ENCODE measurements at regions not wholly inside any gene's neighbourhood (a gene's known extent, or its start where the extent isn't known, plus 50 kb on each side); places are given as distances from the start of the nearest gene placed in this dataset.

DNA sequence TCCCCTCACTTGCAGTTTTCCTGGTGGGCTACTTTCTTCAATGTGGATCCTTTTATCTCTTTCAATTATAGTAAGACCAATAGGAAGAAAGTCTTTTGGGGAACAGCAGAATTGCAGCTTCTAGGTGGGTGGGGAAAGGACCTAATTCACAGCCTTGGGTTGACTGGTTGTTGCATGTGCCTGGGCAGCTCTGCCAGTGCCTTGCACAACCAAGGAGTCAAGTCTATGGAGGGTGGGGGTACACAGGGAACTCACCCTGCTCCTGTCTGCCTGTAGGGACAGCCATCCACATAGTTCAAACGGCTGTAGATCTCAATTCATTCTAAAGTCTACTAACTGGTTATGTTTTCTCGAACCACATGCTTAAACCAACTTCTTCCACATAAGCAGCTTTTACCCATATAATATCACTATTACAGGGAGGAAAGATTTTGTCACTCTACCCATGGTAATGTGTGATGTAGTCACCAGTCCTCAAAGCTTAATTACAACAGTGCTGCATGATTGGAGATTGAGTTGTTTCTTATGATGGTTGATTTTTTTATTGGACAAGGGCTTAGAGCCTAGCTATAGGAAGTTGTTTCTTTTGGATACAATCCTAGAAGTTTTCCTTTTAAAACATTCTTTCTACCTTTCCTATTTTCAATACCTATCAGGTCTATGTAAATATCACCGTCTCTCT, 117.7 kb upstream of the FRMD6 start:
- TF ChIP-seq TAF1 (IDR thresholded peaks at IDR 0.05; ENCODE audit: low read depth): no peak
- TF ChIP-seq YY1 (IDR thresholded peaks at IDR 0.05; ENCODE audit: low read depth): no peak
- no peak for TF ChIP-seq CREB1 (IDR thresholded peaks at IDR 0.05; ENCODE audit: low read depth)
- TF ChIP-seq NFIC (IDR thresholded peaks at IDR 0.05): no peak
- TF ChIP-seq, protein P1, sequence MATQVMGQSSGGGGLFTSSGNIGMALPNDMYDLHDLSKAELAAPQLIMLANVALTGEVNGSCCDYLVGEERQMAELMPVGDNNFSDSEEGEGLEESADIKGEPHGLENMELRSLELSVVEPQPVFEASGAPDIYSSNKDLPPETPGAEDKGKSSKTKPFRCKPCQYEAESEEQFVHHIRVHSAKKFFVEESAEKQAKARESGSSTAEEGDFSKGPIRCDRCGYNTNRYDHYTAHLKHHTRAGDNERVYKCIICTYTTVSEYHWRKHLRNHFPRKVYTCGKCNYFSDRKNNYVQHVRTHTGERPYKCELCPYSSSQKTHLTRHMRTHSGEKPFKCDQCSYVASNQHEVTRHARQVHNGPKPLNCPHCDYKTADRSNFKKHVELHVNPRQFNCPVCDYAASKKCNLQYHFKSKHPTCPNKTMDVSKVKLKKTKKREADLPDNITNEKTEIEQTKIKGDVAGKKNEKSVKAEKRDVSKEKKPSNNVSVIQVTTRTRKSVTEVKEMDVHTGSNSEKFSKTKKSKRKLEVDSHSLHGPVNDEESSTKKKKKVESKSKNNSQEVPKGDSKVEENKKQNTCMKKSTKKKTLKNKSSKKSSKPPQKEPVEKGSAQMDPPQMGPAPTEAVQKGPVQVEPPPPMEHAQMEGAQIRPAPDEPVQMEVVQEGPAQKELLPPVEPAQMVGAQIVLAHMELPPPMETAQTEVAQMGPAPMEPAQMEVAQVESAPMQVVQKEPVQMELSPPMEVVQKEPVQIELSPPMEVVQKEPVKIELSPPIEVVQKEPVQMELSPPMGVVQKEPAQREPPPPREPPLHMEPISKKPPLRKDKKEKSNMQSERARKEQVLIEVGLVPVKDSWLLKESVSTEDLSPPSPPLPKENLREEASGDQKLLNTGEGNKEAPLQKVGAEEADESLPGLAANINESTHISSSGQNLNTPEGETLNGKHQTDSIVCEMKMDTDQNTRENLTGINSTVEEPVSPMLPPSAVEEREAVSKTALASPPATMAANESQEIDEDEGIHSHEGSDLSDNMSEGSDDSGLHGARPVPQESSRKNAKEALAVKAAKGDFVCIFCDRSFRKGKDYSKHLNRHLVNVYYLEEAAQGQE (IDR thresholded peaks at IDR 0.05; ENCODE audit: low read depth): no peak
- no peak for TF ChIP-seq FOXM1 (IDR thresholded peaks at IDR 0.05; ENCODE audit: borderline replicate concordance, low read depth)

DNA sequence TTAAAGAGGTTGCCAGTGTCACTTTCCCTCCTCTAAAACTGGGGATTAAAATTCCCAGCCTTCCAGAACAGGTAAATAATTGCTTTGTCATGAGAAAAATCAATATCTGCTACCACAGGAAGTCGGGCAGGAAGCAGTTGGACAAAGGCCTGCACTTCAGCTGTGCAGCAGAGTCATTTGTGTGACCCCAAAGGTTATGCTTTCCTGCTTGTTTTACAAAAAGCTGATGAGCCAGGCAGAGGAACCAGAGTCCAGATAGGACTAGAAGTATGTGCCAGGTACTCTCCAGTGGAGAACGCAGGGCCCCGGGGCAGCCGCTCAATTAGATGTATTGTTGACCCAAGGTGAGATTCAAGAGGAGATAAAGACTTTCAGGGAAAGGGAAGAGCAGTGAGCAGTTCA, 117.1 kb upstream of the FRMD6 start:
- TF ChIP-seq CEBPB (IDR thresholded peaks at IDR 0.05) (no peak), TAF1 (IDR thresholded peaks at IDR 0.05; ENCODE audit: low read depth) (no peak), EP300 (IDR thresholded peaks at IDR 0.05; ENCODE audit: borderline replicate concordance) (no peak), NFIC (IDR thresholded peaks at IDR 0.05) (no peak), EGR1 (IDR thresholded peaks at IDR 0.05) (no peak), TEAD4 (IDR thresholded peaks at IDR 0.05) (no peak), RAD21 (IDR thresholded peaks at IDR 0.05; ENCODE audit: low read depth) (no peak), YY1 (IDR thresholded peaks at IDR 0.05; ENCODE audit: low read depth) (no peak), FOXM1 (IDR thresholded peaks at IDR 0.05; ENCODE audit: borderline replicate concordance, low read depth) (no peak)
- TF ChIP-seq, protein P2, sequence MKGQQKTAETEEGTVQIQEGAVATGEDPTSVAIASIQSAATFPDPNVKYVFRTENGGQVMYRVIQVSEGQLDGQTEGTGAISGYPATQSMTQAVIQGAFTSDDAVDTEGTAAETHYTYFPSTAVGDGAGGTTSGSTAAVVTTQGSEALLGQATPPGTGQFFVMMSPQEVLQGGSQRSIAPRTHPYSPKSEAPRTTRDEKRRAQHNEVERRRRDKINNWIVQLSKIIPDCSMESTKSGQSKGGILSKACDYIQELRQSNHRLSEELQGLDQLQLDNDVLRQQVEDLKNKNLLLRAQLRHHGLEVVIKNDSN (IDR thresholded peaks at IDR 0.05): no peak
- TF ChIP-seq, protein P3, sequence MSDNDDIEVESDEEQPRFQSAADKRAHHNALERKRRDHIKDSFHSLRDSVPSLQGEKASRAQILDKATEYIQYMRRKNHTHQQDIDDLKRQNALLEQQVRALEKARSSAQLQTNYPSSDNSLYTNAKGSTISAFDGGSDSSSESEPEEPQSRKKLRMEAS (IDR thresholded peaks at IDR 0.05): no peak

DNA sequence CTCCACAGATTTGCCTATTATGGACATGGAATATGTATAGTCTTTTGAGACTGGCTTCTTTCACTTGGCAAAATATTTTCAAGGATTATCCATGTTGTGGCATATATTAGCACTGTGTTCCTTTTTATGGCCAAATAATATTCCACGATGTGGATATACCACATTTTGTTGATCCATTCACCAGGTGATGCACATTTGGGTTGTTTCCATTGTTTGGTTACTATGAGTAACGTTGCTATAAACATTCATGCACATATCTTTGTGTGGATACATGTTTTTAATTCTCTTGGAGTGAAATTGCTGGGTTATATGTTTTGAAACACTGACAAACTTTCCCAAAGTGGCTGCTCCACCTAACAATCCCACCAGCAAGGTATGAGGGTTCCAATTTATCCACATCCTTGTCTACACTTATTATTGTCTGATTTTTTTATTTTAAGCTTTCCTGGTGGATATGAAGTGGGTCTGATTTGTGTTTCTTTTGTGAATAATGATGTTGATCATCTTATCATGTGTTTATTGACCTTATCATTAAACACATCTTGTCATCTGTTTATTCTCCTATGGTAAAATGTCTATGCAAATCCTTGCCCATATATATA, 116.2 kb upstream of the FRMD6 start:
- TF ChIP-seq, protein P1 (IDR thresholded peaks at IDR 0.05; ENCODE audit: low read depth): no peak
- TF ChIP-seq CREB1 (IDR thresholded peaks at IDR 0.05; ENCODE audit: low read depth) (no peak), ZBTB7A (IDR thresholded peaks at IDR 0.05; ENCODE audit: low read depth) (no peak), EGR1 (IDR thresholded peaks at IDR 0.05) (no peak), TAF1 (IDR thresholded peaks at IDR 0.05; ENCODE audit: low read depth) (no peak), RAD21 (IDR thresholded peaks at IDR 0.05; ENCODE audit: low read depth) (no peak), FOXM1 (IDR thresholded peaks at IDR 0.05; ENCODE audit: borderline replicate concordance, low read depth) (no peak), CEBPB (IDR thresholded peaks at IDR 0.05) (no peak), EP300 (IDR thresholded peaks at IDR 0.05; ENCODE audit: borderline replicate concordance) (no peak), TEAD4 (IDR thresholded peaks at IDR 0.05) (no peak)
- TF ChIP-seq, protein P3 (IDR thresholded peaks at IDR 0.05): no peak

DNA sequence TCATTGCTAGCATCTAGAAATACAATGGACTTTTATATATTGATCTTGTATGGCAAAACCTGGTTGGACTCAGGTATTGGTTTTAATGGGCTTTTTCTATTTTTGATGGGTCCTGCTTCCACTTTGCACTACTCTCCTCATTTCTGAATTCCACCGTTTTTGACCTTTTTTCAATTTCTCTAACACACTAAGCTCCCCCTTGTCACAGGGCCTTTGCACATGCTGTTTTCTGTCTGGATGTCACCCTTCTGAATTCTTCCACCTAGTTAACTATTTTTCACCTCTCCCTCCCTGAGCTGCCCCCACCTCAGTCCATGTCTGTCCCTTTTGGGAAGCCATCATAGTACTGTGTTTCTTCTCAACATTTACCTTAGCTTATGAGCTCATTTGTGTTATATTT, 112.7 kb upstream of the FRMD6 start:
- TF ChIP-seq TCF12 (IDR thresholded peaks at IDR 0.05; ENCODE audit: low read depth): no peak
- no peak for TF ChIP-seq CREB1 (IDR thresholded peaks at IDR 0.05; ENCODE audit: low read depth)
- TF ChIP-seq, protein P3 (IDR thresholded peaks at IDR 0.05): no peak
- no peak for TF ChIP-seq TEAD4 (IDR thresholded peaks at IDR 0.05)
- no peak for TF ChIP-seq FOXM1 (IDR thresholded peaks at IDR 0.05; ENCODE audit: borderline replicate concordance, low read depth)
- TF ChIP-seq EGR1 (IDR thresholded peaks at IDR 0.05): no peak
- TF ChIP-seq EP300 (IDR thresholded peaks at IDR 0.05; ENCODE audit: borderline replicate concordance): no peak
- no peak for TF ChIP-seq RAD21 (IDR thresholded peaks at IDR 0.05; ENCODE audit: low read depth)
- no peak for TF ChIP-seq YY1 (IDR thresholded peaks at IDR 0.05; ENCODE audit: low read depth)
- no peak for TF ChIP-seq NFIC (IDR thresholded peaks at IDR 0.05)

DNA sequence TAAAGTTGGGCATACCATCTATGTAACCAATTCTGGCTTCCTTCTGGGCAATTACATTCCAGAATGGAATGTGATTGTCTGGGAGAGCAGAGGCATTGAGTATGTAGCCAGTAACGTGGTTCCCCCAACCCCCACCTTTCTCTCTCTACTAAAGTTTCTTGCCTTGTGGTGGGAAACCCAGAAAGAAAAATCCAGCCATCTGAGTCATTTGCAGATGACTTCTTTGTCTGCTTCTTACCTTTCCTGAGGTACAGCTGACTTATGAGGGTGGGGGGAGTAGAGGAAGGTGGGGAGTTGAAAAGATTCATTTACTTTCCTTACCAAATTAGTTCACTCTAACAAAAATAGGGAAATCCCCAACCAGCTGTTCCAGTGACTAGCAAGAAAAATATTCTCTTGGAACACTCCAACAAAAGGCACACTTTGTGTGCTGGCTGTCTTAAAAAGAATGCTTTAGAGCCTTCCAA, 112.1 kb upstream of the FRMD6 start:
- TF ChIP-seq EGR1 (IDR thresholded peaks at IDR 0.05) (no peak), ZBTB7A (IDR thresholded peaks at IDR 0.05; ENCODE audit: low read depth) (no peak), TAF1 (IDR thresholded peaks at IDR 0.05; ENCODE audit: low read depth) (no peak), CEBPB (IDR thresholded peaks at IDR 0.05) (no peak), NFIC (IDR thresholded peaks at IDR 0.05) (no peak), YY1 (IDR thresholded peaks at IDR 0.05; ENCODE audit: low read depth) (no peak), FOXM1 (IDR thresholded peaks at IDR 0.05; ENCODE audit: borderline replicate concordance, low read depth) (no peak), CREB1 (IDR thresholded peaks at IDR 0.05; ENCODE audit: low read depth) (no peak), TEAD4 (IDR thresholded peaks at IDR 0.05) (no peak)
- TF ChIP-seq, protein P1 (IDR thresholded peaks at IDR 0.05; ENCODE audit: low read depth): no peak
- TF ChIP-seq, protein P3 (IDR thresholded peaks at IDR 0.05): no peak
